Kidney epithelial cell (primary cell): ENCODE measurements at regions not wholly inside any gene's neighbourhood (a gene's known extent, or its start where the extent isn't known, plus 50 kb on each side); places are given as distances from the start of the nearest gene placed in this dataset.

Experiments used
- DNase-seq: peaks from one replicate; pipeline ENCODE4 v3.0.0-alpha.2; 2010; ENCODE audit warnings: low read depth
- H3K27me3 ChIP-seq: 2 replicates; pipeline ENCODE4 v1.6.0; 2011; ENCODE audit warnings: low read length; ENCODE audit not compliant: control insufficient read depth, insufficient read depth
- H3K36me3 ChIP-seq: 2 replicates; pipeline ENCODE4 v1.5.1; 2011; ENCODE audit warnings: low read length; ENCODE audit not compliant: control insufficient read depth, insufficient read depth
- H3K4me3 ChIP-seq: 2 replicates; pipeline ENCODE4 v1.5.1; 2011; ENCODE audit warnings: low read depth, mild to moderate bottlenecking, control low read depth, low read length
- TF ChIP-seq, protein P1 (sequence below): IDR thresholded peaks from 2 replicates; pipeline ENCODE4 v1.5.1; 2011; ENCODE audit warnings: mild to moderate bottlenecking, moderate library complexity, low read length, control low read depth, inconsistent platforms; ENCODE audit not compliant: insufficient read depth, poor library complexity, severe bottlenecking

DNA sequence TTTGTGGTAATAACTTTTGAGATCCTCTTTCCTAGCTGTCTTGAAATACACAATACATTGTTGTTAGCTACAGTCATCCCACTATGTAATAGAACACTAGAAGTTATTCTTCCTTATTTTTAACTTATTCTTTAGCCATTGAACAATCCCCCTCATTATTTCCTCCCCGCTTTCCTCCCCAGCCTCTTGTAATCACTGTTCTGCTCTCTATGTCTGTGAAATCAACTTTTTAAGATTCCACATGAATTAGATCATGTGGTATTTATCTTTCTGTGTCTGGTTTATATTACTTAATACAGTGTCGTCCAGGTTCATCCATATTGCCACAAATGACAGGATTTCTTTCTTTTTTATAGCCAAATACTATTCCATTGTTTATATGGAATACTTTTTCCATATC, 72.9 kb downstream of the SLC10A2 start:
- Histone ChIP-seq H3K27me3 (no peaks in the 10 kb centered on the region), H3K4me3 (no peak overlapping the region), H3K36me3 (no peaks in the 10 kb centered on the region)
- no peak for DNase-seq
- TF ChIP-seq, protein P1, sequence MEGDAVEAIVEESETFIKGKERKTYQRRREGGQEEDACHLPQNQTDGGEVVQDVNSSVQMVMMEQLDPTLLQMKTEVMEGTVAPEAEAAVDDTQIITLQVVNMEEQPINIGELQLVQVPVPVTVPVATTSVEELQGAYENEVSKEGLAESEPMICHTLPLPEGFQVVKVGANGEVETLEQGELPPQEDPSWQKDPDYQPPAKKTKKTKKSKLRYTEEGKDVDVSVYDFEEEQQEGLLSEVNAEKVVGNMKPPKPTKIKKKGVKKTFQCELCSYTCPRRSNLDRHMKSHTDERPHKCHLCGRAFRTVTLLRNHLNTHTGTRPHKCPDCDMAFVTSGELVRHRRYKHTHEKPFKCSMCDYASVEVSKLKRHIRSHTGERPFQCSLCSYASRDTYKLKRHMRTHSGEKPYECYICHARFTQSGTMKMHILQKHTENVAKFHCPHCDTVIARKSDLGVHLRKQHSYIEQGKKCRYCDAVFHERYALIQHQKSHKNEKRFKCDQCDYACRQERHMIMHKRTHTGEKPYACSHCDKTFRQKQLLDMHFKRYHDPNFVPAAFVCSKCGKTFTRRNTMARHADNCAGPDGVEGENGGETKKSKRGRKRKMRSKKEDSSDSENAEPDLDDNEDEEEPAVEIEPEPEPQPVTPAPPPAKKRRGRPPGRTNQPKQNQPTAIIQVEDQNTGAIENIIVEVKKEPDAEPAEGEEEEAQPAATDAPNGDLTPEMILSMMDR: no peak

DNA sequence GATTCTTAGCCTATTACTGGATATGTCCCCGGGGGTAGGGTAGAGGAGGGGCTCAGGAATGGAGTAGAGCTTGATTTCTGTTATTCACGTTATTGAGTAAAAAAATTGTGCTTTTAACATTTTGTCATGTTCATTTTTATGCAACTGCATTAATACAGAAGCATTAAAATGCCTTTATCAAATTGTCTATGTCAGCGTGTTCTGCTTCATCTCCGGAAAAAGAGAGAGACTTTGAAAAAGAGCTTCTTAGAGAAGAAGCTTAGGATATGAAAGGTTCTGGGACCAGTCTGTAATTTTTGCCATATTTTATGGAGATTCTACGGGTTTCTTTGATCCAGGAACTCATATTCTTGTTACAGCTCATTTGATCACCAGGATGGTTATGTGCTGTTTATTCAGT, 82.0 kb downstream of the SLC10A2 start:
- no peaks in the 10 kb centered on the region for H3K27me3 ChIP-seq
- H3K36me3 ChIP-seq: no peaks in the 10 kb centered on the region
- TF ChIP-seq, protein P1: no peak
- H3K4me3 ChIP-seq: no peak overlapping the region
- DNase-seq: no peak

DNA sequence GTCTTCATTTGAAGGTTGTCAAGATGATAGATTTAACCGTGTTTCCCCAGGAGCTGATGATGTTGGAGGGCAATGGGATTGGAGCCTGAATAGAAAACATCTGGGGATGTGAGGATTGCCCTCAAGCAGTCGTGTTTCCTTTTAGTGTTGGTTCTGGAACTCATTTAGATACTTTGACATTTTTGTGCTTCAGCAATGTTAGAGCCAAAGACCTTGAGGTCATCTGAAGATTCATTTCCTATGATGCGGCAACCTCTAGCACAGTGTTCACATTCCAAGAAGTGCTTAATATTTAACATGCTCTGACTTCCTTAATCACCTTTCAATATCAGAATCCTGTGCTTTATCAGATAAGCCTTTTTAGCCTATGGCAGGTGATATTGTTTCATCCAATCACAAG, 82.7 kb downstream of the SLC10A2 start:
- H3K4me3 ChIP-seq: no peak overlapping the region
- DNase-seq: peak; percentile 14
- H3K27me3 ChIP-seq: no peaks in the 10 kb centered on the region
- TF ChIP-seq, protein P1: no peak
- no peaks in the 10 kb centered on the region for H3K36me3 ChIP-seq

DNA sequence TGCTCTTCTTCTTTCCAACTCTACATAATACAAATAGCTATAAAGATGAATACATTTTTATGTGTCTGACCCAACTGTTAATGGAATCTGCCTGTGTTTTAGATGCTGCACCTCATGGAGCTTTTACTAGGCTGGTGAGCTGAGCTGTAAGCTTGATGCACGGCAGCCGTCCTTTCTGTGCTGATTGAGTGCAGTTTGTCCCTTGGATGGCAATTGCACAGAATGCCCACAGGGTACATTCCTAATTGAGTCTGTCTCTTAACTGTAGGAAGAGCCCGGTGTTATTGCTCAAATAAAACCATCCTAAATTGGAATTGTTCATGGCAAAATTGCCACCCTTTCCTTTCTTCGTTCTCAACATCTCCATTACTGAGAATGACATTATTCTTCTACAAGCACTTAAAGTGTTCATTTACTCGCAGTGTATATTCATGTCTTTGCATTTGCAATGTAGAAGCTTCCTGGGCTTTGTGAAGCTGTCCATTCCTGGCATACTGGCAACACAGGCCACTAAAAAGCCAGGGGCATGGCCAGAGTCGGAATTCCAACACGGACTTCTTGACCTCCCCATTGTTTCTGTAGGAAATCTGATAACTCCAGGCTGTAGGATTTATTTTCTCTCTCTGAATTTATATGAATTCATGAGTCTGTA, 85.8 kb downstream of the SLC10A2 start:
- Histone ChIP-seq H3K36me3 (no peaks in the 10 kb centered on the region), H3K27me3 (no peaks in the 10 kb centered on the region), H3K4me3 (no peak overlapping the region)
- TF ChIP-seq, protein P1: no peak
- no peak for DNase-seq

DNA sequence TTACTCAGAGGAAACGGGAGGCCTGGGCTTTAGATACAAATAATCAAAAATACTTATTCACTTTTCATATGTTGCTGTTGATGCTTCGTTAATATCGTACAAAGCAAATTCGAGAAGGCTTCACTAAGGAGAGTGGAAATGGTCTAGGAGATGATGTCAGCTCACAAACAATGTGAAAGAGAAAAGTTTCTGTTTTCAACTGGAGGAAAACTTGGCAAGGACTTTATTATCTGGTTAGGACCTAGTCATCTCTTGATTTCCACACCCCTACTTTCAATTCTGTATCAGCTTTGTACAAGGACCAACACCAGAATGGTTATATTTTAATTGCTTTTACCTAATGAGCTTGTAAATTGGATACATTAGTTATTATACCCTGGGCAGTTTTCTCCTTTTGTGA, 88.0 kb downstream of the SLC10A2 start:
- TF ChIP-seq, protein P1: no peak
- no peak for DNase-seq
- no peaks in the 10 kb centered on the region for H3K27me3 ChIP-seq
- H3K4me3 ChIP-seq: no peak overlapping the region
- H3K36me3 ChIP-seq: no peaks in the 10 kb centered on the region

DNA sequence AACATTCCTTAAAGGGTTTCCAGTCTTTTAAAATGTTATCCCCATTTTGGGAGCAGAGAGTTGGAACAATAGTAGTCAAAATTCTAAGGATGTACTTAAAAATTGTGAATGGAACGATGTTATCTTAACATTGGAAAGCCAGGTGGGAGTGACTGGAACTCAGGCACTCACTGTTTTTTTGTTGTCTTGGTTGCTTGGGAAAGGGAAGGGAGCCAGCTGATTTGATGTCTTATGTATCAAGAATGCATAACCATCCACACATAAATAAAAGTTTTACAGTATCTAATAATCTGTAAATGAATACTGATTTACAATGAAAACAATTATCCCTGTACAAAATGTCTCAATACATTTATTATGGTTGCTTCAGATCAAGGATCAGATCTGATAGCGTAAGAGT, 88.7 kb downstream of the SLC10A2 start:
- Histone ChIP-seq H3K27me3 (no peaks in the 10 kb centered on the region), H3K4me3 (no peak overlapping the region), H3K36me3 (no peaks in the 10 kb centered on the region)
- TF ChIP-seq, protein P1: no peak
- DNase-seq: no peak
